Fibroblast of skin of back (primary cell): ENCODE measurements at regions not wholly inside any gene's neighbourhood (a gene's known extent, or its start where the extent isn't known, plus 50 kb on each side); places are given as distances from the start of the nearest gene placed in this dataset.
A peak's percentile ranks its signal among the peaks of the same experiment; 100 is the strongest.
"Not testable (repeated sequence)": the region's sequence is repeated elsewhere in the genome, so short reads cannot be mapped to it uniquely, and the experiment has no call there.

Experiments
- DNase-seq: peaks from one replicate; pipeline ENCODE4 v3.0.0-alpha.2; 2013

- no peak for DNase-seq
Measured at GRCh38 chr5:112534067-112534583, 115.0 kb upstream of the EPB41L4A start.

- DNase-seq = no peak
Measured at GRCh38 chr5:112534611-112535255, 115.7 kb upstream of the EPB41L4A start.

GRCh38 chr5:112535356-112535755 is 116.3 kb upstream of the EPB41L4A start:
- DNase-seq = no peak

- not testable (repeated sequence) for DNase-seq
Measured at GRCh38 chr5:112544558-112544957, 125.5 kb upstream of the EPB41L4A start.

- no peak for DNase-seq
Measured at GRCh38 chr5:112546946-112547592, 128.0 kb upstream of the EPB41L4A start.

GRCh38 chr5:112548246-112548881 is 129.3 kb upstream of the EPB41L4A start:
- peak; percentile 71 for DNase-seq

GRCh38 chr5:112549127-112549526 is 130.1 kb upstream of the EPB41L4A start:
- no peak for DNase-seq

GRCh38 chr5:112549605-112550166 is 130.6 kb upstream of the EPB41L4A start:
- DNase-seq = no peak

GRCh38 chr5:112551419-112552032 is 132.4 kb upstream of the EPB41L4A start:
- peak; percentile 56 for DNase-seq

- no peak for DNase-seq
Measured at GRCh38 chr5:112552216-112552615, 133.1 kb upstream of the EPB41L4A start.

- DNase-seq = no peak
Measured at GRCh38 chr5:112552791-112553190, 133.7 kb upstream of the EPB41L4A start.

GRCh38 chr5:112554101-112554977 is 135.3 kb upstream of the EPB41L4A start:
- peak; percentile 9 for DNase-seq

GRCh38 chr5:112555197-112555596 is 136.1 kb upstream of the EPB41L4A start:
- DNase-seq = no peak

- peak; percentile 12 for DNase-seq
Measured at GRCh38 chr5:112555691-112556090, 136.6 kb upstream of the EPB41L4A start.

- not testable (repeated sequence) for DNase-seq
Measured at GRCh38 chr5:112559501-112559900, 140.4 kb upstream of the EPB41L4A start.

- no peak for DNase-seq
Measured at GRCh38 chr5:112560371-112560770, 141.3 kb upstream of the EPB41L4A start.

GRCh38 chr5:112563169-112563826 is 144.2 kb upstream of the EPB41L4A start:
- DNase-seq = no peak

- DNase-seq = no peak
Measured at GRCh38 chr5:112566251-112566650, 147.2 kb upstream of the EPB41L4A start.

GRCh38 chr5:112569596-112569995 is 150.5 kb upstream of the EPB41L4A start:
- no peak for DNase-seq

- DNase-seq = no peak
Measured at GRCh38 chr5:112570708-112571444, 151.8 kb upstream of the EPB41L4A start.

- no peak for DNase-seq
Measured at GRCh38 chr5:112573441-112573840, 154.4 kb upstream of the EPB41L4A start.
